Nephron progenitor cell (in vitro differentiated cells): ENCODE measurements at regions not wholly inside any gene's neighbourhood (a gene's known extent, or its start where the extent isn't known, plus 50 kb on each side); places are given as distances from the start of the nearest gene placed in this dataset.

Experiments used
- DNase-seq: peaks from one replicate; pipeline ENCODE4 v3.0.0; 2021
- H3K27ac Mint-ChIP-seq: 2 replicates; pipeline ENCODE4 v1.8.0; 2021; ENCODE audit warnings: mild to moderate bottlenecking, moderate library complexity, mixed read lengths
- H3K27me3 Mint-ChIP-seq: 2 replicates; pipeline ENCODE4 v1.8.0; 2021; ENCODE audit warnings: mild to moderate bottlenecking, low read depth, mixed read lengths; ENCODE audit not compliant: poor library complexity
- H3K36me3 Mint-ChIP-seq: 2 replicates; pipeline ENCODE4 v1.8.0; 2021; ENCODE audit warnings: low read depth, mixed read lengths
- H3K4me1 Mint-ChIP-seq: 2 replicates; pipeline ENCODE4 v1.8.0; 2021; ENCODE audit warnings: mixed read lengths
- H3K4me3 Mint-ChIP-seq: 2 replicates; pipeline ENCODE4 v1.8.0; 2021; ENCODE audit warnings: mild to moderate bottlenecking, moderate library complexity, mixed read lengths
- H3K9me3 Mint-ChIP-seq: 2 replicates; pipeline ENCODE4 v1.8.0; 2021; ENCODE audit warnings: mild to moderate bottlenecking, moderate library complexity, mixed read lengths
- CTCF ChIP-seq: fragments of 200-600 bp; sonication (generic); IDR thresholded peaks from 2 replicates; pipeline ENCODE4 v1.5.0; 2021; ENCODE audit warnings: antibody characterized with exemption

- Mint-ChIP-seq H3K4me3 (no peak overlapping the region), H3K27ac (no peak overlapping the region), H3K27me3 (peaks cover 6% of the 10 kb centered on the region), H3K4me1 (no peaks in the 10 kb centered on the region), H3K36me3 (no peaks in the 10 kb centered on the region), H3K9me3 (no peaks in the 10 kb centered on the region)
- no peak for TF ChIP-seq CTCF
- DNase-seq, result no peak
Measured at GRCh38 chr10:16297642-16298041, 139.2 kb upstream of the PTER start.

GRCh38 chr10:16304311-16304710 lies 132.5 kb upstream of the PTER start:
- no peak overlapping the region for H3K4me3 Mint-ChIP-seq
- H3K27me3 Mint-ChIP-seq, result peaks cover 8% of the 10 kb centered on the region
- no peaks in the 10 kb centered on the region for H3K4me1 Mint-ChIP-seq
- DNase-seq, result no peak
- no peaks in the 10 kb centered on the region for H3K36me3 Mint-ChIP-seq
- no peak overlapping the region for H3K27ac Mint-ChIP-seq
- peaks cover 11% of the 10 kb centered on the region for H3K9me3 Mint-ChIP-seq
- no peak for TF ChIP-seq CTCF

- H3K4me3 Mint-ChIP-seq, result no peak overlapping the region
- H3K36me3 Mint-ChIP-seq, result no peaks in the 10 kb centered on the region
- DNase-seq, result no peak
- no peak overlapping the region for H3K27ac Mint-ChIP-seq
- H3K27me3 Mint-ChIP-seq, result peaks cover 8% of the 10 kb centered on the region
- TF ChIP-seq CTCF, result no peak
- no peaks in the 10 kb centered on the region for H3K4me1 Mint-ChIP-seq
- peaks cover 16% of the 10 kb centered on the region for H3K9me3 Mint-ChIP-seq
Measured at GRCh38 chr10:16310440-16310839, 126.4 kb upstream of the PTER start.

GRCh38 chr10:16314259-16314658 lies 122.6 kb upstream of the PTER start:
- no peak for DNase-seq
- H3K4me3 Mint-ChIP-seq, result no peak overlapping the region

GRCh38 chr10:16316733-16317390 lies 119.9 kb upstream of the PTER start:
- no peaks in the 10 kb centered on the region for H3K9me3 Mint-ChIP-seq
- no peak for DNase-seq
- TF ChIP-seq CTCF, result no peak
- no peak overlapping the region for H3K4me3 Mint-ChIP-seq
- no peaks in the 10 kb centered on the region for H3K36me3 Mint-ChIP-seq
- H3K4me1 Mint-ChIP-seq, result no peaks in the 10 kb centered on the region
- H3K27me3 Mint-ChIP-seq, result peaks cover 3% of the 10 kb centered on the region
- H3K27ac Mint-ChIP-seq, result no peak overlapping the region

More at GRCh38 chr10:16314259-16314658, 122.6 kb upstream of the PTER start:
- Mint-ChIP-seq H3K4me1 (no peaks in the 10 kb centered on the region), H3K36me3 (no peaks in the 10 kb centered on the region), H3K9me3 (peaks cover 6% of the 10 kb centered on the region), H3K27me3 (peaks cover 3% of the 10 kb centered on the region), H3K27ac (no peak overlapping the region)
- no peak for TF ChIP-seq CTCF

- TF ChIP-seq CTCF, result no peak
- no peak overlapping the region for H3K4me3 Mint-ChIP-seq
- H3K27ac Mint-ChIP-seq, result no peak overlapping the region
- no peak for DNase-seq
- no peaks in the 10 kb centered on the region for H3K36me3 Mint-ChIP-seq
- no peaks in the 10 kb centered on the region for H3K4me1 Mint-ChIP-seq
- H3K9me3 Mint-ChIP-seq, result no peaks in the 10 kb centered on the region
- H3K27me3 Mint-ChIP-seq, result no peaks in the 10 kb centered on the region
Measured at GRCh38 chr10:16341637-16342036, 95.2 kb upstream of the PTER start.
